ENCODE measurements at regions not wholly inside any gene's neighbourhood (a gene's known extent, or its start where the extent isn't known, plus 50 kb on each side); places are given as distances from the start of the nearest gene placed in this dataset.
A peak's percentile ranks its signal among the peaks of the same experiment; 100 is the strongest.

DNA sequence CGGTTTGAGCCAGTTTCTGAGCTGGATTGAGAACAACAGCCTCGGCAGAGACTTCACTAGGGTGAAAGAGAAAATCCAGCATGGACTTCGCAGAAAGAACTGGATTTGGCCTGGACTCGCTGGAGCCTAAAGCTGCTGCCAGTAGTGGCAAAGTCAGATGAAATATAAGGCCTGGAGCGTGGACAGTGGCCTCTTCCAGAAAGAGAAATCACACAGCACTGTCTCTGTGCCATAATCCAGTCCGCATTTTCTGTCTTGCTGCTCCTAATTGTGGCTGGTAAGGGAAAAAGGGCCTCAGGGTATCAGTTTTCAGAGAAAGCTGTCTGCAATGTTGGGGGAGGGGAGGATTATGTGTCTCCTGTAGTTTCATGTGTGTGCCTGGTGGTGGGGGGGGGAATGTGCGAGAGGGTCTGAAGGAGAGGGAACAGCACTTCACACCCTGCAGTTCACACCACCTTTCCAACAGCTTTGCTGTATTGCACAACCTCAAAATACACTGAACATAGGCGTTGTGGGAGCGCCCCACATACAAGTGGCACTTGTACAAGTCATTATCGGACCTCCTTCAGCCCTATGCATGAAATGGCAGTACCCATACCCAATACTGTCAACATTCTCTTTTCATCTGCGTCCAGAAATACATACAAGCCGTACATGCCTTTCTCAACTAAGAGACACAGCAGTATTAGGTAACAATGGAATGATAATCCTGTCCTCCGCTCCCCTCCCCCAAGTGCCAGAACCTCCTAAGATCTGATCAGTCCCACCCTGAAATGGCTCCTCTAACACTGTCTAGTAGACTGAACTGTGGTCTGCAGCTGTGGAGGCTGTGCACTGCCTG, 107.5 kb upstream of the ATF7IP start:
- peak; percentile 88 for DNase-seq

DNA sequence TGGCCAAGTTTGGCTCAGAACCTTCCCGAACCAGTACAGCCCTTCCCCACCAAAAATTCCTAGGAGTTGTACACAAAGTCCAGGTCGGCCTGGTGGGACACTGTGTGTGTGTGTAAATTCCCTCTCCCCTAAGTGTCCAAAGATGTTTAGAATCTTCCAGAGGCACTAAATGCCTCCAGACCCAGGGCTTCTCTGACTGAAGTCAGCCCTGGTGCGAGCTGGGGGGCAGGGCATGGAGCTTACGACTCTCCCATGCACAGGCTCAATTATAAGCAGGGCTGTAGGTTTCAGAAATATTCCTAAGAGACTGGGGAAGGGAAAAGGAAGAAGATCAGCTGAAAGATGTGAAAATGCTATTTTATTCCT, 106.9 kb upstream of the ATF7IP start:
- no peak for DNase-seq

GRCh38 chr12:14259481-14260010, 105.9 kb upstream of the ATF7IP start:
- DNase-seq: no peak

GRCh38 chr12:14260011-14260993, 105.2 kb upstream of the ATF7IP start:
- peak; percentile 76 for DNase-seq

- DNase-seq: no peak
Observed at GRCh38 chr12:14261096-14261495, 104.4 kb upstream of the ATF7IP start.

DNA sequence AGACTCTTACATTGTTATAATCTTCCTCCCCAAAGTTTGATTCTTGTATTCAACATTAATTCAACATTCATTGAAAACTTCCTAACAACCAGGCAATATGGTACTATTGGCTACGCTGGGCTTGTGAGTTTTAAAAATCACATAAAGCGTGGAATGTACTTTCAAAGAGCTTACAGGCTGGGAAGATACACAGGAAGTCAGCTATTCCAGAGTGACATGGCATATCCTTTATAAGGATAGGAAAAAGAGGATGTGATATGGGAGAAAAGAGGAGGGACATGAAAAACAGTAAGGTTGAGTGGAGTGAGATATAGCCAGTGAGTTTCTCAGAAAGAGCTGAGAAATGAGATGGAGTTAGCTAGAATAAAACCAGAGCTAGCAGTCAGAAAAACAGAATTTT, 103.6 kb upstream of the ATF7IP start:
- DNase-seq: no peak

GRCh38 chr12:14262771-14263511, 102.5 kb upstream of the ATF7IP start:
- DNase-seq: no peak

GRCh38 chr12:14263742-14264141, 101.7 kb upstream of the ATF7IP start:
- DNase-seq: no peak

DNA sequence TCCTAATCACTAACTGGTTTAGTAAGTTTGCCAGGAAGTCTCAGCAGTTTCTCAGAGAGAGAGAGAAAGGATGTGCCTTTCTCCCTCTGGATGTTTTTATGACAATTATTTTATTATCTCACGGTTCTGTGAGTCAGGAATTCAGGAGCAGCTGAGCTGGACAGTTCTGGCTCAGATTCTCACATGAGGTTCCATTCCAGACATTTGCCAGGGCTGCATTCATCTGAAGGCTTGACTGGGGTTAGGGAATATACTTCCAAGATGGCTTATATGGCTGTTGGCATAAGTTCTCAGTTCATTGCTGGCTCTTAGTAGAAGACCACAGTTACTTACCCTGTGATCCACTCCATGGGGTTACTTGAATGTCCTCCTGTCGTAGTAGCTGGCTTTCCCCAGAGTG, 101.2 kb upstream of the ATF7IP start:
- DNase-seq: no peak

GRCh38 chr12:14264778-14265177, 100.7 kb upstream of the ATF7IP start:
- no peak for DNase-seq

GRCh38 chr12:14268120-14268515, 97.4 kb upstream of the ATF7IP start:
- no peak for DNase-seq

GRCh38 chr12:14270392-14270791, 95.1 kb upstream of the ATF7IP start:
- DNase-seq: no peak

DNA sequence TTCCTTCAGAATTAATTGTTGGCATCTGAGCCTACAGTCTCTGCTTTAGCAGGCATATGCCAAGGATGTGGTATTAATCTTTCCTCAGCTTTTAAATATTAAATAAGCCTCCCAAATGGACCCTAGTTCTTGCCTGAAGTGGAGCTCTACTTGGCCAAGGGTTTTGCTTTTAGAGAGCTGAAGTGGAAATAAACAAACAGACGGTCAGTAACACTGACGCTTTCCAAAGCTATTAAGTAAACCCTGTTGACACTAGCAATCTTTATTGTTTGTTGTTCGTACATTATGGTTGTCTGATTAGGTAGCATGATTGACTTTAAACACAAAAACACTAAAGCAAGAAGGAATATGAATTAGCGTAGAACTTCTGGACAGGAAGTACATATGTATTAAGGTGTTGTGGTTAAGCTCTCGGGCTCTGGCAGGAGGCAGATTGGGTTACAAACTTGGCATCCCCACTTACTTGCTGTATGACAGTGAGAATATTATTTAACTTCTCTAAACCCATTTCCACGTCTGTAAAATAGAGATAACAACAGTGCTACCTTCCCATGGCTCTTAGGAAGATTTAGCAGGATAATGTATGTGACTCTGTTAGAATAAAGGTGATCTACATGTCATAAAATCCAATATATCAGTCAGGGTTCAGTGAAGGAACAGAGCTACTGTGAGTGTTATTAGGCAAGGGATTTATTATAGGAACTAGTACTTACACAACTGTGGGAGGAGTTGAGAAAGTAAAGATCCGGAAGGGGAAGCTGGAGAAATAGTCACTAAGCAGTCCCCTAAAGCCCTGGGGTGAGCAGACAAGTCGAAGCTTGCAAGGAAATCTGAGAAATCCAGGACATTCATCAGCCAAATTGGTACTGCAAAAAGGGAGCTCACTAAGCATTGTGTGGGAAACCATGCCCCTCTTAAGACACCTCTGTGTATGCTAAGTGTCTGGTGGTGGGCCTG, 92.2 kb upstream of the ATF7IP start:
- DNase-seq: no peak

DNA sequence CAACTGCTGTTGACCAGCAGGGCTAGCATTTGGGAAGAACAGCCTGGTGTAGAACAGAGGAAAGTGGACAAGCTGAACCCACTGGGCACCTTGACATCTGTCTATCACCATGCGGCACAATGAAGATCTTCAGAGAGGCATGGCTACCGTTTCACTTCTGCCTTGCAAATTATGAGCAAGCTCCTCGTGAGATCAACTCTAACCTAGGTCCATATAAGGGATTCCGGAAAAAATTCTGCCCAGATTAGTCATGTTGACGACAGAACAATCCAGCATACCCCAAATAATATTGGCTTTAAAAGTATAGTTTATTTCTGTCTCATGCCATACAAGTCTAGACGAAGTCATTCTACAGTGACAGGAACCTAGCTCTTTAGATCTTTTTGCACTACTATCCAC, 91.6 kb upstream of the ATF7IP start:
- no peak for DNase-seq

GRCh38 chr12:14275111-14275510, 90.4 kb upstream of the ATF7IP start:
- no peak for DNase-seq

DNA sequence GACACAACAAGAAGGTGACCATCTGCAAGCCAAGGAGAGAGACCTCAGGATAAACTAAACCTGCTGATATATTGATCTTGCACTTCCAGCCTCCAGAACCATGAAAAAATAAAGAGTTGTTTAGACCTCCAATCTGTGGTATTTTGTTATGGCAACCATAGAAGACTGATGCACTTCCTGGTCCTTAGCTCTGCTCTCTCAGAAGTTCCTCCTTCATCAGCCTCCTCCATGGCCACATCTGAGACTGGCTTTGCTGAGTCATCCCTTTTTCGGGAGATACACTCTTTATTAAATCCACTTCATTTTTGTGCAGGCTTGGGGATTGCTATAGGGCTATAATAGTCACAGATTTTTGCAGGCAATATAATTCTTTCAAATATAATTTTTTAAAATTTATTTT, 89.6 kb upstream of the ATF7IP start:
- no peak for DNase-seq

DNA sequence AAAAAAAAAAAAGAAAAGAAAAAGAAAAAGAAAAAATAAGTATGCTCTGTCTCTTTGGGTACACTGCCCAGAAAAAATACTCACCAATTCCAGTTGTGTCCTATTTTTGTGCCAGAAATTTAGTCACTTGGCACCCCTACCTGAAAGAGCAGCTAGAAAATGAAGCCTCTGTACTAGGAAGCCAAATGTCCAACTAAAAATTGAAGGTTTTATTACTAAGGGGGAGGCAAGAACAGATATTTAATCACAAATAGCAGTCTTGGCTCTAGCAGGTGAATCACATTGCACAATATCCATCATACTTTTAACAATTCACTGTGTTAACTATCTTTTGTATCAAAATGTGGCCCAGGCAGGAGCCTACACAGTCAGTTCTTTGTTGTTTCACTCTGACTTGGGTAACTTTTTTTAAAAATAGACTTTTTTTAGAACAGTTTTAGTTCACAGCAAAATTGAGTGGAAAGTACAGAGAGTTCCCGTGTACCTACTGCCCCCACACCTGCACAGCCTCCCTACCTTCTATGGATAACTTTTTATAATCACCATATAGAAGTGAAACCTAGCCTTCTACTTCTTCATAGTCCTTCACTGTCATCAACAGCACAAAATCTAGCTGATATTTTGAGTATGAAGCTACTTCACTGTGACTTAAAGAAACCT, 87.1 kb upstream of the ATF7IP start:
- no peak for DNase-seq

GRCh38 chr12:14279845-14280244, 85.6 kb upstream of the ATF7IP start:
- no peak for DNase-seq

- no peak for DNase-seq
Observed at GRCh38 chr12:14280921-14281320, 84.6 kb upstream of the ATF7IP start.

DNA sequence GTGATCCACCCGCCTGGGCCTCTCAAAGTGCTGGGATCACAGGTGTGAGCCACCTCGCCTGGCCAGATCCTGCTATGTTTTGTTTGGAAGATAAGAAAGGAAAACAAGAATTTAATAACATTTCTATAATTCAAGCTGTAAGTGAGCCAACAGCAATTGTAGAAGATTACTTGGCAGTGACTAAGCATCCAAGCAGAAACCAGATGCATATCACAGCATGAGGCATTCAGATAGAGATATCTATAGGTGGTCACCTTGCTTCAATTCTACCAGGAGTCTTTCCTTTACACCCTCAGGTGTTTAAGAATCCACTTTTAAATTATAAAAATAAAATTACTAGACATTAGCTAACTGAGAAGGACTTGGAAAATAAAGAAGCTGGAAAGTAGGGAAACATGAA, 83.9 kb upstream of the ATF7IP start:
- DNase-seq: no peak

GRCh38 chr12:14283489-14284144, 81.9 kb upstream of the ATF7IP start:
- DNase-seq: no peak

Measured in CD4-positive, alpha-beta T cell treated with Interferon gamma for 1 hour (primary cell).